EH (cell line): ENCODE measurements at regions not wholly inside any gene's neighbourhood (a gene's known extent, or its start where the extent isn't known, plus 50 kb on each side); places are given as distances from the start of the nearest gene placed in this dataset.
"Not testable (repeated sequence)": the region's sequence is repeated elsewhere in the genome, so short reads cannot be mapped to it uniquely, and the experiment has no call there.

Experiments used
- DNase-seq: peaks from one replicate; pipeline ENCODE4 v3.0.0-alpha.2; 2015; ENCODE audit warnings: low read depth

DNA sequence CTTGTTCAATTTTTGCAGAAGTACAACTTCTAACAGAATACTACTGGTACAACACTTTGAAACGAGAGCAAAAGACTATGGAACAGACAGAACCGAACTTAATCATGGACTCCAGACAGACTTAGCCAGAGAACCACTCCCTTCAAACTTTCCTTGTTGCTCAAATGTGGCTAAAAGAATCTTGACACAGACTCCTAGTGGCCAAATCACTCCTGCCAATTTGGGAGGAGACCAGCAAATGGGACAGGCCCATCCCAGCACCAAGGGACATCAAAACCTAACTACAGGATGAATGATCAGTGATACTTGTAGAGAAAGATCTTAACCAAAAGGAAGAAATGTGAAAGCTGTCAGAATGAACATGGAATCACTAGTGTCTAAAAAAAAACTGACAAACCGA lies 154.0 kb downstream of the MATN1 start:
- peak; percentile 1 for DNase-seq

DNA sequence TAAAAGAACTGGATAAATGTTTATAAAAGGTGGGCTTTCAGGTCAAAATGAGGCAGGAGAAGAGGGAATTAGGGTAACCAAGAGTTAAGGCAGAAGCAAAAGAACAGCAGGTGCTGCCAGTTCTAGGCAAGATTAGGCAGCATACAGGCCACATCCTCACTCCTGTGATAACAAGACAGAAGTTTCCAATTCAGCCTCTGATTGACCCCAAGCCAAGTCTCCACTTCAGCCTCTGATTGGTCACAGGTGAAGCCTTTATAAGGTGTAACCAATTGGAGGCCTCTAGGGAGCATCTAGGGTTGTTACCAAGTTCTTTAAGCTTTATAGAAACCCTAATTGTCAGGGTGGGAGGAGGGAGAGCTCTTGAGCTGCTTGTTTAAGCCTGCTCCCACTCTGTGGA lies 160.8 kb downstream of the MATN1 start:
- no peak for DNase-seq

DNA sequence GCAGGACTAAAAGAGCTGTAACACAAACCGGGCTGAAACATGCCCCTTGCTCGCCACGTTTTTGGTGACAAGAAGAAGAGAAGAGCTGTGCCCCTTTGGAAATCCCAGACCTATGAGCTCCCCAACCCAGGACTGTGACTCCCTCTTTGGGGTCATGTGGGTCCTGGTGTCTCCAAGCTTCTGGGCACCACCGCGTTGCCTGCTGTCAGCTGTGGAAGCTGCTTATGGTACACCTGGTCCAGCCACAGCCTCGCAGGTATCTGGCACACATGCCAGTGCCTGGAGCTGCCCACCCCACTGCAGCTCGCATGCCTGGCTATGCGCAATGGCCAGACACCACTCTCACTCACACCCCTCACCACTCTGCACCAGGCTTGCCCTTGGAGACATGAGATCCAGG lies 171.8 kb downstream of the MATN1 start:
- DNase-seq, result no peak

DNA sequence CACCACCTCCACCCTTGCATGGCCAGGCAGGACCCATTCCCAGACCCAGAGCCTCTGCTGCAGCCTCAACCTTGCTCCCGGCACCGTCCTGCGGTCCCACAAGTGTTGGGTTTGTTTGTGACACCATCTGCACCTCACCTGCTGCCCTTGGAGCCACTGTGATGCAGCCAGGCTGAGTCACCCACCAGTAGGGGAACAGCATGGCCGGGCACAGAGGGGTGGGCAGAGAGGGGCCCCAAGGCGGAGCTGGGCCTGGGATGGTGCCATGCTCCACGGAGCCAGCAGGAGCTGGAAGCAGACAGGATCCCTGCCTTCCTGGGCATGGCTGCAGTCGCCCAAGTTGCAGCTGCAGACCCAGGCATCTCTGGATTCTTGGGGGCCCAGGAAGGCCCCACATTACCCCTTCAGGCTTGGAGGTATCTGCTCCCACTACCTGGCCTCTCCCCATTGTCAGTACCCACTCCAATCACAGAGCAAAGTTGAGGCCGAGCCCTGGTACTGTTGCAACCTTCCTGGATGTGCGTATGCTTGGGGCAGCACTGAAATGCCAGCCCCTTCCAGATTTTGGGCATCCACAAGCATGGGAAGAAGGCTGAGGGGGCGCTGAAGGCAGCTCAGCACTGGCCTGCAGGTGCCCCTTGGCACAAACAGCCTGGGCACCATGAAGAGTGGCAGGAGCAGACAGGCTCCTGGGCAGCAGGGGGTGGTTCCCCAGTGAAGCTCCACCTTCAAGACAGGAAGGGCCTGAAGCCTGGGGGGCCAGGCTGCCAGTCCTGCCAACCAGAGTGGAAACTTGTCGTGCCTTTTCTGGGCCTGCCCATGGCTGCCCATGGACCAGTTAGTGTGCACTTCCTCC lies 172.8 kb downstream of the MATN1 start:
- DNase-seq, result no peak

DNA sequence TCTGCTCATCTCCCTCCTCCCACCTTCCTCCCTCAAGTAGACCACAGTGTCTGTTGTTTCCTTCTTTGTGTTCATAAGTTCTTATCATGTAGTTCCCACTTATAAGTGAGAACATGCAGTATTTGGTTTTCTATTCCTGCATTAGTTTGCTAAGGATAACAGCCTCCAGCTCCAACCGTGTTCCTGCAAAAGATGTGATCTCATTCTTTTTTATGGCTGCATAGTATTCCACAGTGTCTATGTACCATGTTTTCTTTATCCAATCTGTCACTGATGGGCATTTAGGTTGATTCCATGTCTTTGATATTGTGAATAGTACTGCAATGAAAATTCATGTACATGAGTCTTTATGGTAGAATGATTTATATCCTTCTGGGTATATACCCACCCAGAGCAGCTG lies 173.5 kb downstream of the MATN1 start:
- DNase-seq, result not testable (repeated sequence)

DNA sequence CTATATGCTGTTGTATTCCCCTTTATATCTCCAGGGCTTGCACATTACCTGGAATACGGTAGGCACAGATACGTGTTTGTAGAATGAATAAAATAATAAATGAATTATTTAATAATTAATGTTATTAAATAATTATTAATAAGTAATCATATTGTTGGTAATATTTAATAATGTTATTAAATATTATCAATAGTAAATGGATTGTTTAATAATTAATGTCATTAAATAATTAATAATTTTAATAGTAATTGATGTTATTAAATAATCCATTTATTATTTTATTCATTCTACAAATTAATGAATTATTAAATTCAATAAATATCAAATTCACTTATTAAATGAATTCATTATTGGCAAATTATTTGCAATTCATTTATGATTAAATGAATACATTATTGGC lies 175.1 kb downstream of the MATN1 start:
- no peak for DNase-seq

DNA sequence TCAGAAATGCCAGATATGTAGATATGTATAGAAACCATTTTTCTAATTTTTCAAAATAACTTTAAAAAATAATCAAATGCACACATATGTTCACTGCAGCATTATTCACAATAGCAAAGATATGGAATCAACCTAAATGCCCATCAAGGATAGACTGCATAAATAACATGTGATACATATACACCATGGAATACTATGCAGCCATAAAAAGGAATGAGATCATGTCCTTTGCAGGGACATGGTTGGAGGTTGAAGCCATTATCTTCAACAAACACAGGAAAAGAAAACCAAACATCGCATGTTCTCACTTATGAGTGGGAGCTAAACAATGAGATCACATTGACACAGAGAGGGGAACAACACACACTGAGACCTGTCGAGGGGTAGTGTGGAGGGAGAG lies 176.1 kb downstream of the MATN1 start:
- not testable (repeated sequence) for DNase-seq

DNA sequence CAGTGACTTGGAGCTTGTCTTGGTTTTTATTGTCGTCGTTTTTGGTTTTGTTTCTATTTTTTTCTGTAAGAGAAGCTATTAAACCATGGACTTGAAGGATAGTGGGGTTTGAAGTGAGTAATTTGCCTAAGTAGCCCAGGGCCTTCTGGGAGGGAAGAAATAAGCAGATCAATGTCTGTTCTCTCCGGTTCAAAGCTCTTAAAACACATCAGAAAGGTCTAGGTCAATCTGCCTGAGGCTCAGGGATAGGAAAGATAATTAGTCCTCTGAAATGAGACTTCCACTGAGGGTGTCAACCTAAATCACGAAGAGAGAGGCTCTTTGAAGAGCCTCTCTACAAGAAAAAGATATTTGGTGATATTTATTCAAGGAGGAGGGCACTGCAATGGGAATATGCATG lies 178.0 kb downstream of the MATN1 start:
- no peak for DNase-seq

DNA sequence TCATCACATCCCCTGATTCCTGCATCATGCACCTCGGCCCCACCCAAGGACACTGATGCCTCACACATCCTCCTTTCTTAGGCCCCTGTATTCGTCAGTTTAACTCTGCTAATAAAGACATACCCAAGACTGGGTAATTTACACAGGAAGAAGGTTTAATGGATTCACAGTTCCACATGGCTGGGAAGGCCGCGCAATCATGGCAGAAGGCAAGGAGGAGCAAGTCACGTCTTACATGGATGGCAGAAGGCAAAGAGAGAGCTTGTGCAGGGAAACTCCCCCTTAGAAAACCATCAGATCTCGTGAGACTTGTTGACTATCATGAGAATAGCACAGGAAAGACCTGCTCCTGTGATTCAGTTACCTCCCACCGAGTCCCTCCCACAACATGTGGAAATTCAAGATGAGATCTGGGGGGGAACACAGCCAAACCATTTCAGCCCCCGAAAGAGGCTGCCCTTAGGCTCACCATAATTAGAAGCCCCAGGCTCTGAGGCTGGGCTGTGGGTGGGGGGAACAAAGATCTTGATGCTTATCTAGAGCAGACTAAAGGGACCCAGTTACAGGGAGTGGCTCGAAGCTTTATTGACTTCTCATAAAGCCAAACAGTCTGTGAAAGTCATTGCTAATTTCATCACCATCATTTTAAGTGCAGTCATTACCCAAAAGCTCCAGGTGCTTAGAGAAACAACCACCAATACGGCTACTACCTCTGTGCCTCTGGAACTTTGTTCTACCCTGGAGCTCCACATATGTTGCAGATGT lies 181.5 kb downstream of the MATN1 start:
- DNase-seq, result no peak

DNA sequence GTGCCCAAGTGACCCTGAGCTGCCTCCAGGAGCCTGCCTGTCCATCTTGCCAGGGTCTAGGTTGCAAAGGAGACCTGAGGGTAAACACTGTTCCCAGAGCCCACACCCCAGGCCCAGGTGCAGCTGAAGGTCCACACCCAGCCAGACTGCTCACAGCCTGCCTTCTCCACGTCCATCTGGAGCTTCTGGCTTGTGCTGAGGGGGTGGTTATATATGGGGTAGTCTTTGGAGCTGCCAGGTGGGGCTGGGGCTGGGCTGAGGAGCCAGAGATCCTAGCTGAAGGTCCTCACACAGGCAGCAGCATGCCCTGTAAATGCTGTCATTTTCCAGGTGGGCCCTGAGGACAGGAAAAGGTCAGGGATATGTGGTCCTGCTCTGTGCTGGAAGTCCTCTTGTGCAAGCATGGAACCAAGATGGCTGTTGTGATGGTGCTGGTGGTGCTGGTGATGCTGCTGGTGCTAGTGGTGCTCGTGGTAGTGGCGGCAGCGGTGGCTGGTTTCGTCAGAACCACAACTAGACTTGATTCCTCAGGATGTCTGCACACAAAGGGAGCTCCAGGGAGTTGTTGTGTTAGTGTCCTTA lies 182.7 kb downstream of the MATN1 start:
- DNase-seq, result no peak

DNA sequence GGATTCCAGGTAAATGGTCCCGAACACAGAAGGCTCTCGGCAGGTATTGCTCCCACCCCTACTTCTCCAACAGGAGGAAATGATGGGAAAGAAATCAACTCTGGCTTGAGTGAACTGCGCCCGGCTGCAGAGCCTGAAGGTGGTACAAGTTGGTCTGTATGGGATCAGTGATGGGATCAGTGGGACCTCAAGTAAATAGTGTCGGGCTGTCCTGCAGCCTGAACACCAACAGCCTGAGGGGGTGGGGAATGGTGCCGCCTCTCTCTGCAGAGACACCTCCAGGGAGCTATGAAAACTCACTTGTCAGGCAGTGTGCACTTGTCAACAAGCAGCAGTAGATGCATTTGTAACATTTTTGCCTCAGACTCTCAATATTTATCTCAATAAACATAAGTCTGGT lies 183.5 kb downstream of the MATN1 start:
- no peak for DNase-seq

DNA sequence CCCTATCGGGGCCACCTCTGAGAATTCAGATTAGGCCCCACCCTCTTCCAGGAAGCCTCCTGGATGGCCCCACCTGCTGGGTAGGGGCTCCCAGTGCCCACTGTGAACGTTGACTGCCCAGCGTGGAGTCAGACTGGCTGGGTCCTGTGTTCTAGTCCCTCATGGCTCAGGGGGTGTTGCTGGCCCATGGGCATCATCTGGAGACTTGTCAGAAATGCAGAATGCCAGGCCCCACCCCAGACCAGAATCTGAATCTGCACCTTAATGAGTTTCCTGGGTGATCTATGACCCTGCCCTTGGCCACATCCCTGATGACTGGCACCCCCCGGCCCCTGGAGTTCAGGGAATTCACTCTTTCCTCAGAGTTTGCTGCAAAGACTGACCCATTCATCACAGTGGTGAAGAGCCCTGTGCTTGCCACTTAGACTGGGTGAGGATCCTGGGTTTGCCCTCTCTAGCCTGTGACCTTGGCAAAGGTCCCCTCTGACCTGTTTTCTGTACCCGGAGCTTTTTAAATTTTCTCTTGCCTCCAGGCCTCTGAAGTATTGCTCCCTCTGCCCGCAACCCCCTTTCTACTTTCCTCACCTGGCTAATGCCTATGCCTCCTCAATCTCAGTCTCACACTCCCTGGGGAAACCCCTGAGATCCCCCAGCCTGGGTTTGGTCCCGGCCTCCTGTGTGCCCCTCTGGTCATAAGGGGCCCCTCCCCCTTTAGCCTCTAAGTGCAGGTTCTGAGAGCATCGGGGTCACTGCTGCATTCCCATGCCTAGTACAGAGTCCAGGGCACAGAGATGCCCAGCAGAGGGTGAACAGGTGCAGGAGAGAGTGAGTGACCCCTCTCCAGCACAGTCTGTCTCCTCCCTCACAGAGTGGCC lies 184.2 kb downstream of the MATN1 start:
- DNase-seq, result no peak

DNA sequence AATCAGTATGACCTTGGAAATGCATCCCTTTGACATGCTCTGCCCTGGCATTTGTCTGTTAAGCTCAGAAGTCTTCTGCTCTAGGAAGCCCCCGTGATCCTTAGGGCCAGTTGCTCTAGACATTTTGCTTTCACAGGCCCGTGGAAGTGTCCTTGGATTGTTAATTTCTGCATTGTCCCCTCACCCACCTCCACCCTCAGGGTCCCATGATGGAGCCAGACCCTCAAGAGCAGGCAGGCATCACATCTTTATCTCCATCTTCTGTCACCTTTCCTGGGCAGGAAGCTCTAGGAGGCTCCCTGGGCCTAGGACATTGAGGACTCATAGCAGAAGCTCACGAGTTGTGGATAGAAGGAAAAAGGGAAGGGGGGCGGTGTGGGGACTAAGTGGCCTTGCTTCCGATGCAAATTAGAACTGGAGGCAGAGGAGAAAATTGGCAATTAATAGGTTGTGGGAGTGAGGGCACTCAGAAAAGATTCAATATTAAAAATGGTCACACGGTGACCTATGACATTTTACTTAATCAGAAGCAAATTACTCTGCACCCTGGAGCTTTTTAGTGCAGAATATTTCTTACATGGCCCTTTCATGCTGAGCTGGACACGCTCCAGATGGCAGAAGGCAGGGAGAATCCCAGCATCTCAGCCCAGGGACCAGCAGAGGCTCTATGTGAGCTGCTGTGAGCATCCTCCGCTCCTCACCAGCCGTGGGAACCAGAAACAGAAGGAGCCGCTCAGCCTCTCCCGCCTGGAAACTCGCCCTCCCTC lies 185.0 kb downstream of the MATN1 start:
- DNase-seq, result no peak

DNA sequence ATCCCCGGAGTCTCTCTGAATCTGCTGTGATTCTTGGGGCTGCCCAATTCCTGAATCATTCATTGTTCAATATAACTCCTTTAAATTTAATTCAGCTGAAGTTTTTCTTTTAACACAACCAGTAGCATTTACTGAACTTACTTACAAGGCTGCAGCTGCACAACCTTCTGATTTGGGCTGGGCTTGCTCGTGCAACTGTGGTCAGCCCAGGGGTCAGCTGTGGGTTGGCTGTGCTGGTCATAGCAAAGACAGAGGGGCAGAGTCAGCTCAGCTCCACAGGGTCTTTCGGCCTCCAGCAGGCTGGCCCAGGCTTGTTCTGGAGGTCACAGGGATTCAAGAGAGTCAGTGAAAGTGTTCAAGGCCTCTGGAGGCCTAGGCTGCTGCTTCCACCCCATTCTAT lies 186.1 kb downstream of the MATN1 start:
- no peak for DNase-seq

DNA sequence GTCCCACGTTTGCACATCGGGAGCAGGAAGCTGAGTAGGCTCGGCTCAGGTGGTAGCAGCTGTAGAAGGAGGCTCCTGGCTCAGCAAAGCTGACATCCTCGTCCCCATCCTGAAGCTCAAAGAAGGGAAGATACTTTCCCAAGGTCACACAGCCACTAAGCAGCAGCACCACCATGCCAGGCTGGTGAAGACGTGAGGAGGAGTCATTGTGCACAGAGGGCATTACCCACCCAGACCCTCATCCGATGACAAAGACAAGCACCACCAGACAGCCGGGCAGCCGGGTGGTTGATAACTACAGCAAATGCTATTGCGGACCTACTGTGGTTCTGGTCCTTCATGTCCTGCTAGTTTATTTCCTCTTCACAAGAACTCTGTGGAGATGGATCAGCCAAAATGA lies 186.9 kb downstream of the MATN1 start:
- no peak for DNase-seq

DNA sequence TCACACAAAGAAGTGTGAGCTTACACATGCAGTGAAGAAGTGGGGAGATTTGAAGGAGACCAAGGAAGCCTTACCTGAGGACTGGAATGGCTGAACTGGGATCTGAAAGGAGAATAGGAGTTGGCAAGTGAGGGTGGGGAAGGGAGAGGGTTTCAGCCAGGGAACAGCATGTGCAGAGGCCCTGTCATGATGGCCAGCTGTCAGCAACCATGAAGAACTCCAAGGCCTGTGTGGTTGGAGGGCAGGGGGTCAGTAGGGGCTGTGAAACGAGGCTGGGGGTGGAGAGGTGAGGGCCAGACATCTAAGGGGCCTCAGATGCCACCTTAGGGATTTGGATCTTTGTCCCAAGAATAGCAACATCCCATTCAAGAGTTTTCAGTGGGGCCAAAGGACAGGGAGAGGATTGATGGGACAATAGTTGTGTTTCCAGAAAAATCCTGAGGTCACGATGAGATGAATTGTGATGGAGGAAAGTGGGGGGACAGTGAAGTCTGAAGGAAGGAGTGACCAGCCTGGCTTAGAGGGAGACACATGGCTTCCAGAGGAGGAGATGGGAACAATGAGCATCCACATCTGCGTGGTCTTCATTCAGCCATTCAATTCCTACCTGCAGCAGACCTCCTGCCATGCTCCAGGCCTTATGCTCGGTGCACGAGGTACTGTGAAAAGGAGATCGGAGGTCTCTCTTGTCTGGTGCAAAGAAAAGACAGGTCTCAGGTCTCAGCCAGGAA lies 187.6 kb downstream of the MATN1 start:
- no peak for DNase-seq

DNA sequence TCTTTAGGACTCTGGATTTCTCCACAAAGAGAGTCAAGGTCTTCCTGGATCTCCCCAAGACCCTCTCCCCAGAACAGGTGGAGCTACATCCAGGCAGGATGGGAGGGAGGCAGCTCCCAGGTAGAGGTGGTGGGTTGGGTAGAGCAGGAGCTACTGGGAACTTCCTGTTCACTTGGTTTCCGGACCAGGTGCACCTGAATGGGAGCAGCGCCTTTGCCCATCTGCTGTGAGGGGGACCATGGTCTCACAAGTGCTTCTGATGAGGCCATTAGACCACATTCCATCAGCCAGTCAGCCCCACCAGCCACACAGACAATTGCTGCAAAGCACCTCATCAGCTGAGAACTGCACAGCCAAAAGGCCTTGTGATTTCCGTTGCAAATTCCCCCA lies 188.8 kb downstream of the MATN1 start:
- no peak for DNase-seq

DNA sequence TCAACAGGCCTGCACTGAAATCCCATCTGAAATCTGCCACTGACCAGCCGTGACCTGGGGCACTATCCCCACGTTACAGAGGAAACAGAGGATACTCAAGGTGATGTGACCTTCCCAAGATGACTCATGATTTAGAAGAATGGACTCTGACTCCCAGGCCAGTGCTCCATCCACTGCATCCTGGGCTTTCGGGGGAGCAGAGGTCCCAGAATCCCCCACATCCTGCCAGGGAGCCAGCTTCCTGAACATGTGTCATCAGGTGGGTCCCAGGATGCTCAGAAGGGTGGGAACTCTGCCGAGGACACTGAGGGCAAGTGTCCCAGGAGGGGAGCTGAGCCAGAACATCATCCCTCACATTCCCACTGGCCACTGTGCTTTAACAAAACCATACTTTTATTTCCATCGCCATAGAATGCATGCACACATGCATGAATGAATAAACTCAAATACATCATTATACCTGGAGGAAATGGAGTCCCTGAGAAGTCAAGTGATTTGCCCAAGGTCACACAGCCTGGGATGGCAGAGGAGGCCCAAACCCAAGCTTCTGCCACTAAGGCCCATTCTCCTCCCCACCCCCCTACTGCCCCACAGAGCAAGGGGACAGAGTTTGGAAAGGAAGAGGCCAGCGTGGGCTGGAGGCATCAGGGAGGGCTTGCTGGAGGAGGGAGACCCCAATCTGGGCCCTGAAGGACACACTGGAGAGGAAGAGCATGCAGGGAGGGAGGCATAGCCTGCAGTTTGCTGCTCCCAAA lies 189.4 kb downstream of the MATN1 start:
- DNase-seq, result no peak

DNA sequence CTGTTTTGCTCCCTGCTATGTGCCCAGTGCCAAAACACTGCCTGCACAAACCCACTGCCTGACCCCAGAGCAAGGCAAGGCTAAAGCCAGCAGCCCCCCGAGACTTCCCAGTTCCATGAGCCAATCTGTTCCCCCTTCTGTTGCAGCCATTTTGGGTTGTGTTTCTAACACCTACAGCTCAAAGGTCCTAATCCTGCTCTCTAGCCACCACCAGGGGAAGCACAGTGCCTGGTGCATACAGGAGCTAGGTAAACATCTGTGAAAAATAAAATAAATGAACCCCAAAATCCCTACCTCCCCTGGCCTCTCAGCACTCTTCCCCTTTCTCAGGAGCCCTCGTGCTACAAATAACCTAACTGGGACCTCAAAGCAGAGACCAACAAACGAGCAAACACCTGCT lies 190.2 kb downstream of the MATN1 start:
- no peak for DNase-seq

DNA sequence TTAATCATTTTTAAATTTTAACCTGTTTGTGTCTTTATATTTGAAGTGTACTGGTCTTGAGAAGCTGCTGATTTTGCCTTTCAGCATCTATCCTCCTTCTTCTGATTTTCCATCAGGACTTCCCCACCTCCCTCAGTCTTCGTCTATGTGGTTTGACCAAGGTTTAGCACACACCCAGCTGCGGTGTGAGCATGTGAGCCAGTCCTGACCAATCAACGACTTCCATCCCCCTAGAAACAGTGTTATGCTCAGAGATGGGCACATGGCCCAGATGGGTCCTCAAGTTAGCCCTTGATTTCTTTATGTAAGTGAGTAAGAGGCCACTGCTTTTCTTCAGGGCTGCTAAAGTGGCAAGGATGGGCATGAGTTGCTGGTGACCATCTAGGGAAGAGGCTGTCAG lies 190.8 kb downstream of the MATN1 start:
- DNase-seq, result no peak
